GM12872 (cell line): ENCODE measurements at regions not wholly inside any gene's neighbourhood (a gene's known extent, or its start where the extent isn't known, plus 50 kb on each side); places are given as distances from the start of the nearest gene placed in this dataset.

ENCODE experiments used
- TF ChIP-seq, protein P1 (sequence below): IDR thresholded peaks from 3 replicates; pipeline ENCODE4 v1.5.1; 2011; ENCODE audit warnings: low read depth, mild to moderate bottlenecking, low read length, moderate library complexity; ENCODE audit not compliant: insufficient read depth

DNA sequence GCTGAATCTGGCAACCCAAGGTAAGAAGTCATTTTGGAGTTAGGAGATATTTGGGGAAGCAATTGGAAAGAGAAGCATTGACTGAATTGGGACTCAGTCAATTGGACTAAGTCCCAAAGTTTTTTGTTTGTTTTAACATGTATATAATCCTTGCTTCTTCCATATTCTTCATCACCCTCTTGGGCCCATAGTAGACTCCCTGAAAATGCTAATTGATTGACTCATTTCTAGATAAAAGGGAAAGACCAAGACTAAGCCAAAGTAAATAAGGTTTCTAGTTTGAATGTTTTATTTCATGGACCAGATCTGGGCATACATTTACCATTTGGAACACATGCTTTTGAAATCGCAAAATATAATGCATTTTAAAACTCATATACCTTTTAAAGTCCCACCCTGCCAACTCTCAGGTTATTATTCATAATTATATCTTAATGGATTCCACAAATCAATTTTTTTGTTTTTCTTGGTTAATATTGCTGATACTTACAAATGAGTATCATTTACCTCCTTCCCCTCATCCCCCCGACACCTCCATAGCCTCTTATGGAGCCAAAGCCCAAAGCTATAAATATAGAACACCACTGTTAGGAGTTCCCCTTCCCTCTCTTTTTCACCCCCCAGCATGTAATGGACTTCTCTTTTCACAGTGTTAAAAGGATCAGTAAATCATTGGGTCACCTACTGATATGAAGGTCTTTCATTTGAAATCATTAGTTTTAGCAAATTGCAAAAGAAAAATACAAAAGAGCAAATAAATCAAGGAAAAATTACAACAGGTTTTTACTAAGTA lies 674.0 kb upstream of the SOX9 start:
- TF ChIP-seq, protein P1, sequence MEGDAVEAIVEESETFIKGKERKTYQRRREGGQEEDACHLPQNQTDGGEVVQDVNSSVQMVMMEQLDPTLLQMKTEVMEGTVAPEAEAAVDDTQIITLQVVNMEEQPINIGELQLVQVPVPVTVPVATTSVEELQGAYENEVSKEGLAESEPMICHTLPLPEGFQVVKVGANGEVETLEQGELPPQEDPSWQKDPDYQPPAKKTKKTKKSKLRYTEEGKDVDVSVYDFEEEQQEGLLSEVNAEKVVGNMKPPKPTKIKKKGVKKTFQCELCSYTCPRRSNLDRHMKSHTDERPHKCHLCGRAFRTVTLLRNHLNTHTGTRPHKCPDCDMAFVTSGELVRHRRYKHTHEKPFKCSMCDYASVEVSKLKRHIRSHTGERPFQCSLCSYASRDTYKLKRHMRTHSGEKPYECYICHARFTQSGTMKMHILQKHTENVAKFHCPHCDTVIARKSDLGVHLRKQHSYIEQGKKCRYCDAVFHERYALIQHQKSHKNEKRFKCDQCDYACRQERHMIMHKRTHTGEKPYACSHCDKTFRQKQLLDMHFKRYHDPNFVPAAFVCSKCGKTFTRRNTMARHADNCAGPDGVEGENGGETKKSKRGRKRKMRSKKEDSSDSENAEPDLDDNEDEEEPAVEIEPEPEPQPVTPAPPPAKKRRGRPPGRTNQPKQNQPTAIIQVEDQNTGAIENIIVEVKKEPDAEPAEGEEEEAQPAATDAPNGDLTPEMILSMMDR: no peak

DNA sequence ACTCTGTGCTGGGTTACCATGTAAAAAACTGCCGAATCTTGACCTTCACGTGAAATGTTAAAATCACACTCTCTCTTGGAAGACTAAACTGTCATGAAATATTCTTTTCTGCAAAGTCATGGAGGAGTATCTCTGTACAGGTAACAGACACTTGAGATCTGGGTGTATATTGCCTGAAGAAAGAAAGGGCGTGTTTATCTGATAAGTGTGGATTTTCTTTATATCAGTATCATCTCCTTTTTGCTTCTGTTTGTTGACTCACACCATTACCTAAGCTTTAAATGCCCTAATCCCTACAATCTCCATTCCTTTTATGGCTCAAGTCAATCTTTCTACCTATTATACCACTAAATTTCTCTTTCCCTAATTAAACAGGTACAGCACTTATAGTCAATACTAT lies 673.2 kb upstream of the SOX9 start:
- TF ChIP-seq, protein P1: no peak

DNA sequence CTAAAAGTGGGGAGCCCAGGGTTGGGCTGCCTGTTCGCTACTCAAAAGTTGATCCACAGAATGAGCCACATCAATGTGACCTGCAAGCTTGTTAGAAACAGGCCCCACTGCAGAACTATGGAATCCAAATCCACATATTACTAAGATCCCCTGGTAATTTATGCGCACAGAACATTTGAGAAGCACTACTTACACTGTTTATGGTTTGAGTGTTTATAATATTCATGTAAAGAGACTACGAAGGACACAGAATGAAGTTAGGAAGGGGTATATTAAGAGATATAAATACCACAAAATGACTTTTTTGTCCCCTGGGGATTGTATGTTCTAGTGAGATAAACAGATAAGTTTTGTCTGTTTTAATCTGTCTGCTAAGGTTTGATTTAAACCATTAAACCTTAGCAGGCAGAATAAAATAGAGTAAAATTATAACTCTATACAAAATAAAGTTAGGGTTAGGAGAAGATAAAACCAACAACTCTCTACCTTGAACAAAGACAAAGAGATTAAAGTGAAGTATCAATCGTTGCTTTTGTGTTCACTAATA lies 666.9 kb upstream of the SOX9 start:
- TF ChIP-seq, protein P1: no peak

GRCh38 chr17:71455219-71455618 lies 665.6 kb upstream of the SOX9 start:
- TF ChIP-seq, protein P1: no peak

- TF ChIP-seq, protein P1: no peak
Measured at GRCh38 chr17:71458322-71458721, 662.5 kb upstream of the SOX9 start.

DNA sequence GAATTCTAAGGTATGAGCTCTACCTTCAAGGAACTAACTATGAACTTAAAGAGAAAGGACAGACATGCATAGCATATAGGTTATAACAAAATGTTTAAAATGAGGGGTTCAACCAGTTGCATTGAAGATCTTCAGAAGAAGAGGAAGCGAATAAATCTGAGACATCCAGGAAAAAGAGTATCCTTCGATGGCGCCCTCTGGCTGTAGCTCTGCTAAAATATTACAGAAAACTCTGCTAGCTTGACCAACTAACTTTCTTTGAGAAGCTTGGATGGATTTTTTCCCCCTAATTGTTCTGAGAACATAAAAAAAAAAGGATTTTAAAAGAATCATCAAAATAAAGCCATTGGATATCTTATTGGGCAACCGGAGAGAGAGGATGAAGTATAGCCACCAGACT lies 659.9 kb upstream of the SOX9 start:
- TF ChIP-seq, protein P1: peak; percentile 29; the same call in 1 of the 3 replicates

- TF ChIP-seq, protein P1: no peak
Measured at GRCh38 chr17:71461498-71462169, 659.2 kb upstream of the SOX9 start.
